GM10248 (cell line): ENCODE measurements at regions not wholly inside any gene's neighbourhood (a gene's known extent, or its start where the extent isn't known, plus 50 kb on each side); places are given as distances from the start of the nearest gene placed in this dataset.

Source experiments
- CTCF ChIA-PET: fragments of 300-600 bp; sonication (Branson Sonifier 250); formaldehyde crosslinking; extraction: SDS; loops from one replicate; lab custom pipeline; 2021; ENCODE audit warnings: antibody characterized with exemption; lab: Yijun Ruan, JAX
- POLR2A ChIA-PET: fragments of 350-650 bp; sonication (Branson Sonifier 250); formaldehyde crosslinking; extraction: SDS; loops from one replicate; lab custom pipeline; 2020; ENCODE audit warnings: antibody characterized with exemption; lab: Yijun Ruan, JAX
- DNase-seq: peaks from one replicate; pipeline ENCODE4 v3.0.0; 2012; ENCODE audit errors: extremely low spot score
- CTCF ChIP-seq: IDR thresholded peaks from 2 replicates; pipeline ENCODE4 v1.5.1; 2012; ENCODE audit warnings: mild to moderate bottlenecking, low read depth; ENCODE audit errors: extremely low read depth, missing control alignments, control extremely low read depth

- no peak for DNase-seq
- TF ChIP-seq CTCF: no peak
- POLR2A ChIA-PET: no interaction called here
- CTCF ChIA-PET: interaction anchor here (1.0 kb wide), 1 partner anchor 9 kb away, joined by 4 read pairs; no protein-coding TSS in a partner anchor
These were observed 736.6 kb upstream of the GCFC2 start for GRCh38 chr2:76447294-76447693.

- CTCF ChIA-PET: no interaction called here
- POLR2A ChIA-PET: no interaction called here
- no peak for TF ChIP-seq CTCF
- no peak for DNase-seq
These were observed 736.2 kb upstream of the GCFC2 start for GRCh38 chr2:76446872-76447271.

- POLR2A ChIA-PET: no interaction called here
- DNase-seq: no peak
- no peak for TF ChIP-seq CTCF
- CTCF ChIA-PET: no interaction called here
These were observed 735.2 kb upstream of the GCFC2 start for GRCh38 chr2:76445880-76446279.

- no peak for DNase-seq
- no peak for TF ChIP-seq CTCF
- ChIA-PET CTCF (interaction anchor here (0.7 to 1.0 kb wide), 2 partner anchors 14 to 119 kb away, joined by 3 read pairs; no protein-coding TSS in a partner anchor), POLR2A (no interaction called here)
These were observed 734.0 kb upstream of the GCFC2 start for GRCh38 chr2:76444732-76445131.

- CTCF ChIA-PET: interaction anchor here (1.1 kb wide), 1 partner anchor 9 kb away, joined by 4 read pairs; no protein-coding TSS in a partner anchor
- POLR2A ChIA-PET: no interaction called here
These were observed 726.8 kb upstream of the GCFC2 start for GRCh38 chr2:76437564-76437963.

GRCh38 chr2:76429374-76429773 lies 718.7 kb upstream of the GCFC2 start:
- no peak for DNase-seq

More at GRCh38 chr2:76437564-76437963, 726.8 kb upstream of the GCFC2 start:
- no peak for DNase-seq
- no peak for TF ChIP-seq CTCF

More at GRCh38 chr2:76429374-76429773, 718.7 kb upstream of the GCFC2 start:
- ChIA-PET CTCF (no interaction called here), POLR2A (no interaction called here)
- TF ChIP-seq CTCF: no peak
